Activated naive CD4-positive, alpha-beta T cell treated with anti-CD3 and anti-CD28 coated beads for 36 hours (primary cell): ENCODE measurements at regions not wholly inside any gene's neighbourhood (a gene's known extent, or its start where the extent isn't known, plus 50 kb on each side); places are given as distances from the start of the nearest gene placed in this dataset.
A peak's percentile ranks its signal among the peaks of the same experiment; 100 is the strongest.

Source experiments
- CTCF ChIA-PET: fragments of 350-600 bp; sonication (Branson Sonifier 250); formaldehyde crosslinking; loops from one replicate; lab custom pipeline; 2021; ENCODE audit warnings: antibody characterized with exemption; lab: Charles Lee
- DNase-seq: peaks from one replicate; pipeline ENCODE4 v3.0.0-alpha.2; 2020
- H3K27ac Mint-ChIP-seq: one replicate; pipeline ENCODE4 v1.8.0; 2021; ENCODE audit warnings: mild to moderate bottlenecking, mixed read lengths
- H3K27me3 Mint-ChIP-seq: one replicate; pipeline ENCODE4 v1.8.0; 2021; ENCODE audit warnings: low read depth, mixed read lengths
- H3K36me3 Mint-ChIP-seq: one replicate; pipeline ENCODE4 v1.8.0; 2021; ENCODE audit warnings: low read depth, mixed read lengths
- H3K4me1 Mint-ChIP-seq: one replicate; pipeline ENCODE4 v1.8.0; 2021; ENCODE audit warnings: low read depth, mixed read lengths
- H3K4me3 Mint-ChIP-seq: one replicate; pipeline ENCODE4 v1.8.0; 2021; ENCODE audit warnings: mild to moderate bottlenecking, moderate library complexity, mixed read lengths
- H3K9me3 Mint-ChIP-seq: one replicate; pipeline ENCODE4 v1.8.0; 2021; ENCODE audit warnings: mixed read lengths
- intact Hi-C: fragments of 100-400 bp; cut with micrococcal nuclease; formaldehyde crosslinking; loops from one replicate; pipeline ENCODE4 v1.15.1; 2023

- CTCF ChIA-PET: interaction anchor here (0.5 to 4.2 kb wide), 18 partner anchors 43 to 447 kb away, joined by 3 to 28 read pairs (median 4); partner anchors contain the start of genes AREG and EPGN
- intact Hi-C loops: loop anchor here (1.0 to 2.0 kb wide), 3 partner anchors 230 to 354 kb away; partner anchors contain the start of gene AREG
- H3K9me3 Mint-ChIP-seq: no peaks in the 10 kb centered on the region
- peaks cover 5% of the 10 kb centered on the region for H3K27me3 Mint-ChIP-seq
- DNase-seq: no peak
- no peak overlapping the region for H3K27ac Mint-ChIP-seq
- H3K36me3 Mint-ChIP-seq: no peaks in the 10 kb centered on the region
- H3K4me1 Mint-ChIP-seq: peaks cover 4% of the 10 kb centered on the region
- no peak overlapping the region for H3K4me3 Mint-ChIP-seq
Measured at GRCh38 chr4:74674750-74675149, 119.6 kb downstream of the BTC start.

GRCh38 chr4:74675673-74676279, 118.5 kb downstream of the BTC start:
- no peak overlapping the region for H3K4me3 Mint-ChIP-seq
- DNase-seq: peak; percentile 19
- no peak overlapping the region for H3K27ac Mint-ChIP-seq
- peaks cover 5% of the 10 kb centered on the region for H3K27me3 Mint-ChIP-seq
- no peaks in the 10 kb centered on the region for H3K9me3 Mint-ChIP-seq
- CTCF ChIA-PET: interaction anchor here (0.6 to 4.2 kb wide), 19 partner anchors 11 to 481 kb away, joined by 3 to 28 read pairs (median 4); partner anchors contain the start of gene AREG
- intact Hi-C loops: loop anchor here (1.0 to 2.0 kb wide), 3 partner anchors 231 to 355 kb away; partner anchors contain the start of gene AREG
- H3K36me3 Mint-ChIP-seq: no peaks in the 10 kb centered on the region
- H3K4me1 Mint-ChIP-seq: peaks cover 4% of the 10 kb centered on the region

GRCh38 chr4:74682567-74683359, 111.6 kb downstream of the BTC start:
- intact Hi-C loops: no loop called here
- Mint-ChIP-seq H3K27ac (no peak overlapping the region), H3K4me3 (no peak overlapping the region), H3K27me3 (peaks cover 20% of the 10 kb centered on the region), H3K9me3 (no peaks in the 10 kb centered on the region), H3K36me3 (no peaks in the 10 kb centered on the region), H3K4me1 (no peaks in the 10 kb centered on the region)
- CTCF ChIA-PET: no interaction called here
- no peak for DNase-seq

- H3K36me3 Mint-ChIP-seq: no peaks in the 10 kb centered on the region
- H3K4me3 Mint-ChIP-seq: no peak overlapping the region
- DNase-seq: no peak
- CTCF ChIA-PET: no interaction called here
- no peak overlapping the region for H3K27ac Mint-ChIP-seq
- no peaks in the 10 kb centered on the region for H3K9me3 Mint-ChIP-seq
- no peaks in the 10 kb centered on the region for H3K4me1 Mint-ChIP-seq
- peaks cover 17% of the 10 kb centered on the region for H3K27me3 Mint-ChIP-seq
- intact Hi-C loops: no loop called here
Measured at GRCh38 chr4:74692972-74693371, 101.4 kb downstream of the BTC start.
